ENCODE measurements at regions not wholly inside any gene's neighbourhood (a gene's known extent, or its start where the extent isn't known, plus 50 kb on each side); places are given as distances from the start of the nearest gene placed in this dataset.

DNA sequence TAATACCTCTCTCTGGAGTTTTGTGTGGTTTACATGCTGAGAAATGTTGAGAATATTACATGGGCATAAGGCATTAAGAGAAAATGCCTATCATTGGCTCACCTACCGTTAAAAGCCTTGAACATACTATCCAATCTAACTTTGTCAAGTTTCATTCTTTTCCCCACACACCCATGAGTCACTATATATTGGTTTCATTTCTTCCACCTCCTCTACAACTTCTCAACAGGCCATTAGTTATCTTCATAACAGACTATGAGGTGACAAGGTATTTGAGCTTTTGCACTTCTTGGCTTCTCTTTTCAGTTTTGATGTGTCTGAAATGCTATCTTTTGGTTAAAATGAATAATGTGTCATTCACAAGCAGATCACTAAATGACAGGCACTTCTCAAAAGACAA lies 288.0 kb downstream of the KCNN2 start:
- TF ChIP-seq, protein P1, sequence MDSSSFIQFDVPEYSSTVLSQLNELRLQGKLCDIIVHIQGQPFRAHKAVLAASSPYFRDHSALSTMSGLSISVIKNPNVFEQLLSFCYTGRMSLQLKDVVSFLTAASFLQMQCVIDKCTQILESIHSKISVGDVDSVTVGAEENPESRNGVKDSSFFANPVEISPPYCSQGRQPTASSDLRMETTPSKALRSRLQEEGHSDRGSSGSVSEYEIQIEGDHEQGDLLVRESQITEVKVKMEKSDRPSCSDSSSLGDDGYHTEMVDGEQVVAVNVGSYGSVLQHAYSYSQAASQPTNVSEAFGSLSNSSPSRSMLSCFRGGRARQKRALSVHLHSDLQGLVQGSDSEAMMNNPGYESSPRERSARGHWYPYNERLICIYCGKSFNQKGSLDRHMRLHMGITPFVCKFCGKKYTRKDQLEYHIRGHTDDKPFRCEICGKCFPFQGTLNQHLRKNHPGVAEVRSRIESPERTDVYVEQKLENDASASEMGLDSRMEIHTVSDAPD (CRISPR knock-in tag; IDR thresholded peaks at IDR 0.05) = no peak
- TF ChIP-seq SMARCB1 (IDR thresholded peaks at IDR 0.05; ENCODE audit: insufficient read length, low read depth) = no peak
- TF ChIP-seq TARDBP (IDR thresholded peaks at IDR 0.05) = no peak
- no peak for TF ChIP-seq IRF2 (CRISPR knock-in tag; IDR thresholded peaks at IDR 0.05)
- no peak for TF ChIP-seq SREBF2 (CRISPR knock-in tag; IDR thresholded peaks at IDR 0.05)
- TF ChIP-seq CC2D1A (IDR thresholded peaks at IDR 0.05) = no peak
- no peak for TF ChIP-seq MAFK (IDR thresholded peaks at IDR 0.05; ENCODE audit: low read length)
- TF ChIP-seq ZNF785 (CRISPR knock-in tag; IDR thresholded peaks at IDR 0.05) = no peak
- no peak for TF ChIP-seq U2AF2 (optimal IDR thresholded peaks at IDR 0.05; ENCODE audit: low read depth, low read length)

All from K562 (cell line).